IPS-18c (cell line): ENCODE measurements at regions not wholly inside any gene's neighbourhood (a gene's known extent, or its start where the extent isn't known, plus 50 kb on each side); places are given as distances from the start of the nearest gene placed in this dataset.

Experiments
- H3K4me3 ChIP-seq: 2 replicates; pipeline ENCODE4 v1.7.0; 2013; ENCODE audit warnings: low read depth, mild to moderate bottlenecking, low read length, moderate library complexity; ENCODE audit not compliant: insufficient read depth
- H3K9me3 ChIP-seq: one replicate; pipeline ENCODE4 v1.6.1; 2013; ENCODE audit warnings: mild to moderate bottlenecking, low read length, moderate library complexity; ENCODE audit not compliant: control insufficient read depth, insufficient read depth

GRCh38 chr13:95434111-95434510 is 118.4 kb upstream of the CLDN10 start:
- H3K9me3 ChIP-seq, result no peaks in the 10 kb centered on the region

DNA sequence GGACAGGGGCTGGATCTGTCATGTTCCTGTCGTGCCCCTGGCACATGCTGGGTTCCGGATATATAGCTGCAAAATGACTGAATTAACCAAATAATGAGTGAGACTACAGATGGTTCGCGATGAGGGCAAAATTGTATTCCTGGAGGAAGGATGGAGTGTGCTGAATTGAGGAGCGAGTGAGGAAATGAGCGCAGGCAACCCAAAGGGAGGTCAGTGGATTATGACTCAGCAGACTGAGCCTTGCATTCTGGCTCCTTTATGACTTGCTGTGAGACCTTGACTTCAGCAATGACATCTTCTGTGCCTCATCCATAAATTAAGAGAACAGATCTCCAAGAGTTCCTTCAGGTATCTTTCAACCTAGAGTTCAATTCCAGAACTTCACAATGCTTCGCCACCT is 115.0 kb upstream of the CLDN10 start:
- H3K4me3 ChIP-seq, result no peak overlapping the region
- H3K9me3 ChIP-seq, result no peaks in the 10 kb centered on the region

More at GRCh38 chr13:95434111-95434510, 118.4 kb upstream of the CLDN10 start:
- no peak overlapping the region for H3K4me3 ChIP-seq

DNA sequence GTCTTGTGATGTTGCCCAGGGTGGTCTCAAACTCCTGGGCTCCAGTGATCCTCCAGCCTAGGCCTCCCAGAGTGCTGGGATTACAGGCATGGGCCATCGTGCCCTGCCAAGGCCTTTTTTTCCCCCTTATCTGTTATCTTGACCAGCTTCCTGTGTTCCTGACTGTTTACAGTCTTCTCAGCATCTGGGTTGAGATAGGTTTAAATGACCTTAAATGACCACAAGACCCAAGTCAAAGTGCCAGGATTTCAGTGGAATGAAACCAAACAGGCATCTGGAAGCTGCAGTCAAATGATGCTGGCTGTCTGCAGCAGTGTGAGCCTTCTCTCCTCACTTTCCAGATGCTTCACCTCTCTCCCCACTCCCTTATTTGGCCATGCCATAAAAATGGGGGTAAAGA is 114.2 kb upstream of the CLDN10 start:
- Histone ChIP-seq H3K9me3 (no peaks in the 10 kb centered on the region), H3K4me3 (no peak overlapping the region)

GRCh38 chr13:95440441-95441088 is 112.0 kb upstream of the CLDN10 start:
- Histone ChIP-seq H3K9me3 (no peaks in the 10 kb centered on the region), H3K4me3 (no peak overlapping the region)

- no peaks in the 10 kb centered on the region for H3K9me3 ChIP-seq
- H3K4me3 ChIP-seq, result no peak overlapping the region
Observed at GRCh38 chr13:95441326-95441725, 111.2 kb upstream of the CLDN10 start.

- Histone ChIP-seq H3K9me3 (no peaks in the 10 kb centered on the region), H3K4me3 (no peak overlapping the region)
Observed at GRCh38 chr13:95444006-95444730, 108.4 kb upstream of the CLDN10 start.

DNA sequence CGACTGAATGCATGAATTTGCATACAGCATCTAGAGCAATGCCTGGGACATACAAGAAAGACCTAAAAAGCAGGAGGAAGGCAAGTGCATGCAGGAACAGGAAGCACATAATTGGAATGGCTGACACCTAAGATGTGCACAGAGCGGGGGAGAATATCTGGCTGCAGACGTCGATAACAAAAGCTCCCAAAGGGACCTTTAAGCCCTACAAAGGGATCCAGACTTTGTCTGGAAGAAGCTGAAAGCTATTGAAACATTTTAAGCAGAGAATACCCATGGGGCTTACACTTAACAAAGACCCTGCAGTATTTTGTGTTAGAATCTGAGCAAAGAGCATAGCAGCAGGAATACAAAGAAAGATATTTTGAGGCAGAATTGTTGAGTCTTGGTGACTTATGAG is 107.4 kb upstream of the CLDN10 start:
- no peaks in the 10 kb centered on the region for H3K9me3 ChIP-seq
- no peak overlapping the region for H3K4me3 ChIP-seq

- Histone ChIP-seq H3K4me3 (no peak overlapping the region), H3K9me3 (no peaks in the 10 kb centered on the region)
Observed at GRCh38 chr13:95447814-95448213, 104.7 kb upstream of the CLDN10 start.

DNA sequence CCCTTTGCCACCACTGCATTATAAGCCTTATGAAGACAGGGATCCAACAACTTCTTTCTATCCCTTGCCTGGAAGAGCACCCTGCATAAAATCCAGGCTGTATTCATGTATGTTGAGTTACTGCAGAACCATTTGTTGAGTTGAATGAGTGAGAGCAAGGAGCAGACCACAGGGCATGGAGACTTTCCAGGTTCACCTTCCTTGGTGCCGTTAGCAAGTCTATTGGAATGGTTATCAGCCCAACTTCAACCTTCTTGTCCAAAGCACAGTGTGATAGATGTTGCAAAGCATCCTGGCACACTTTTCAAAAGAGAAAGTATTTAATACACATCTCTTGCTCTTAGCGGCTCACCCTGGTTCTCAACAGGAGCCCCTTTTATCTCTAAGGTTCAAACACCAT is 100.9 kb upstream of the CLDN10 start:
- Histone ChIP-seq H3K9me3 (no peaks in the 10 kb centered on the region), H3K4me3 (no peak overlapping the region)

DNA sequence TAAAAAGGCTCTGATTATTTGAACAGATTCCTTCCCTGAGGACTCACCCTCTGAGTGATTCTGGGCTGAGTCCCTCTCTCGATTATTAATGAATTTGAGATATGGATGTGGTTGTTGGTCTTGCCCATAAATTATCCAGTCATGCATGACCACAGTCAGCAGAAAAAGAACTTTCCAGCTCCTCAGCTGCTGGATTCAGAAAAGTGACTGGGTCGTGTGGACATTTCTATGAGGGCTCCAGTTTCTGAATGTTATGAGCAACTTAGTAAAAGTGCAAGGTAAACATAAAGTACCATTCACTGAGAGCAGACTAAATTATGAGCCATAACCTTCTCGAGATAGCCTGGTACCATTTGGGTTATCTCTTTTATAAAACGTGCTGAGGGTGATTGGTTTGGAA is 100.1 kb upstream of the CLDN10 start:
- Histone ChIP-seq H3K4me3 (no peak overlapping the region), H3K9me3 (no peaks in the 10 kb centered on the region)

- Histone ChIP-seq H3K4me3 (no peak overlapping the region), H3K9me3 (peaks cover 3% of the 10 kb centered on the region)
Observed at GRCh38 chr13:95455782-95456181, 96.7 kb upstream of the CLDN10 start.

DNA sequence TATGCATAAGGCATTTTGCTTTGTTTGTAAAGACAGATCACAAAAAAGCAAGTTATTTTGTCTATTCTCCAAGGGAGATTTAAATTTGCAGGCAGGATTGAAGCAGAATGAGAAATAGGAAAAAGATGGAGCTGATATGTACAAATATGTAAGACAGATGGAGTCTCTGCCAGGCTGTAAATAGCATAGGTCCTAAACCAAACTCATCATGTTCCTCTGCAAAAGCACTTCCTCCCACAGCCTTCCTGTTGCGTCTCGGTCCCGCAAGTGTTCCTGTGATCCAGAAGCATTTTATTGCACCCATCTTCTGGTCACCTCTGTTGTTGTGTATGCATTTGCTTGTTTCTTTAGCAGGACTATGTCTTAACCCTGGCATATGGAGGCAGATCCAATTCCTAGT is 95.7 kb upstream of the CLDN10 start:
- Histone ChIP-seq H3K9me3 (peaks cover 3% of the 10 kb centered on the region), H3K4me3 (no peak overlapping the region)

DNA sequence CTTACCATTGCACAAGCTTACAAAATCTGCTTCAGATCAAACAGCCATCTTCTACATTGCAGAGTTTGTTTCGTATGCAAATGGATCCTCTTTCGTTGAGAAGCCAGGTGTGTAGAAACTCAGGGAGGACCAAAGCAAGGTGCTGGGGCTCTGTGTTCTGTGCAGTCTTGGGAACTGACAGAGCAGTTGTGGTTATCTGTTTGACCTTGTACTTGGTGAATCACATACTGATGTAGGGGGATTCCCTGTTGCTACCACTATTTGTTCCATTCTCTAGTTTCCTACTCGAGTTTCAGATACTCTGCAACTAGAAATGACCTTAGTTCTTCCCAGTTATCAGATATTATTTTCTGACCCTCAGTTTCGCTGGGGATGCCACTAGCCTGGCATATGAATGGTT is 95.2 kb upstream of the CLDN10 start:
- no peak overlapping the region for H3K4me3 ChIP-seq

DNA sequence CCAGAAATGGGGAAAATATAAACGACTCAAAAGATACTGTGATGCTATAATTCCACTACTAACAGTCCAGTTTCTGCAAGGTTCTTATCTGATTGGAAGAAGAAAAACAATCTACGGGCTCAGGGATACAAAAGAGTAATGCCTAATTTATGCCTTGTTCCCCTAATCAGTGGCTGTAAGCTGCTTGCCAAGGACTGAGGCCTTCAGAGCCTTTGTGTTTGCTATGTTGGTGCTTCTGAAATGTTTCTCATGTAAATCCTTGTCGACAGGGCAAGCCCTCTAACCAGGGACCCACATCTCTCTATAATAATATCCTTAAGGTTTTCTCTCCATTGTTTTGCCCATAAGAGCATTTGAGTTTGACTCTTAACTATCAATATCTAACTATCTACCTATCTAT is 89.7 kb upstream of the CLDN10 start:
- Histone ChIP-seq H3K4me3 (no peak overlapping the region), H3K9me3 (peaks cover 5% of the 10 kb centered on the region)

More for the DNA sequence above, 95.2 kb upstream of the CLDN10 start:
- peaks cover 3% of the 10 kb centered on the region for H3K9me3 ChIP-seq

DNA sequence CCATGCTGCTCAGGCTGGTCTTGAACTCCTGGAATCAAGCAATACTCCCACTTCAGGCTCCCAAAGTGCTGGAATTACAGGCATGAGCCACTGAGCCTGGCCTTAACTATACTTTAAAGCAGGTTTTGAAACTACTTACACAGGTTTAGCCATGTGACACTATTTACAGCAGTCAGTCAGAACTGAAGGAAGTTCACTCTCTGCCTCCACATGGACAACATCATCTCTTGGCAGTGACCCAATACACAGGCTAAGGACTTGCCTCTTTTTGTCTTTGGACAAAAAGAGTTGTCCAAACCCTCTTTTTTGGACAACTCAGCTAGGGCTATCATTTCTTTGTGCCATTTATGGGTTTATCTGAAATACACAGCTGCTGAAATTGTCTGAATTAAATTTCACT is 89.0 kb upstream of the CLDN10 start:
- Histone ChIP-seq H3K4me3 (no peak overlapping the region), H3K9me3 (peaks cover 5% of the 10 kb centered on the region)

DNA sequence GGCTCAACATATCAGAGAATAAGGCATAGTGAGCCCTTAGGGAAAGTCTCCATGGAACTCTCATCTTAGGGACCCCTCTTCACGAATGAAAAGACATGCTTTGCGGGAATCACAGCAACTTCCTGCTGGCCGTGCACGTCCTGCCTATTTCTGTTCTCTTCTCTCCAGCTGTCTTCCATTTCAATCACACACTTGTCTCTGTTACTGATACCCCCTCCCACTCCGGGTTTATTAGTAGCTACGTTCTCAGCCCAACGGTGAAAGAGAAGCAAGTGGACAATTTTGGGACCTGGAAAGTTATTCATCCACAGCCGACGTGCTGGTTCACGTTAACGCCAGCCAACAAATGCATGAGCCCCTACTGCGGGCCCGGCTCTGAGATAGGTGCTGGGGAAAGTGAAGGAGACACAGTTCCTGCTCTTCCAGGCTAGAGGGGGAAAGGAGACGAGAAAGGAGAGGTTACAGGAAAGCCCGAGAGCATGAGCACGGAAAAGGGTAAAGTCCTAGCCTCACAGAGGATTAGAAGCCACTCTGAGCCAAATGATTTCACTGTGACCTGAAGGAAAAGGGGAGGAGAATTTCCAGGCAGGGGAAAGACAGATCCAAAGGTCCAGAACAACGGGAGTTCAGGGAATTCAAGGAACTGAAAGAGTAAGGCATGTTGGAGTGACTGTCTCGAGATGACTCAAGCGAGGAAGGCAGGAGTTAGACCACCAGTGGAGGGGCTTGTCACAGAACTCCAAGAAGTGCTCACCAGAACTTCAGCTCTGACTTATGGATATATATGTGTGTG is 81.8 kb upstream of the CLDN10 start:
- H3K4me3 ChIP-seq, result no peak overlapping the region
- peaks cover 2% of the 10 kb centered on the region for H3K9me3 ChIP-seq

DNA sequence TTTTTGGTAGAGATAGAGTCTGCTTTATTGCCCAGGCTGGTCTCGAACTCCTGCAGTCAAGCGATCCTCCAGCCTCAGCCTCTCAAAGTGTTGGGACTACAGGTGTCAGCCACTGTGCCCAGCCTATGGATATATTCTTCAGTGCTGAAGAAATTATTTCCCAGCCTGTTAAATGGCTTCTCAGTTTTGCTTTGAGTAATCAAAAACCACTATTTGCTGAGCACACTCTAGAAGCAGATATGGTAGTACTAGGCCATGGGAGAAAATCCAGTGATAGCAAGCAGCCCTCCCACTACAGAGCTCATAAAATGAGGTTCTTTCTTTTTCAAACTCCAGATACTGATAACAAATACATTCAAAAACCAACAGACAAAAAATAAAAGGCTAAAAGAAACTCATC is 80.6 kb upstream of the CLDN10 start:
- Histone ChIP-seq H3K4me3 (no peak overlapping the region), H3K9me3 (no peaks in the 10 kb centered on the region)

- Histone ChIP-seq H3K4me3 (no peak overlapping the region), H3K9me3 (no peaks in the 10 kb centered on the region)
Observed at GRCh38 chr13:95474992-95475391, 77.5 kb upstream of the CLDN10 start.
